ENCODE measurements at regions not wholly inside any gene's neighbourhood (a gene's known extent, or its start where the extent isn't known, plus 50 kb on each side); places are given as distances from the start of the nearest gene placed in this dataset.

GRCh38 chr14:98607341-98607910 lies 664.6 kb downstream of the BCL11B start:
- CTCF ChIA-PET, result no interaction called here
- DNase-seq (ENCODE audit: extremely low spot score), result no peak
- POLR2A ChIA-PET, result no interaction called here
- no peak for TF ChIP-seq CTCF (IDR thresholded peaks at IDR 0.05; ENCODE audit: control extremely low read depth, extremely low read depth, low read depth, missing control alignments)

DNA sequence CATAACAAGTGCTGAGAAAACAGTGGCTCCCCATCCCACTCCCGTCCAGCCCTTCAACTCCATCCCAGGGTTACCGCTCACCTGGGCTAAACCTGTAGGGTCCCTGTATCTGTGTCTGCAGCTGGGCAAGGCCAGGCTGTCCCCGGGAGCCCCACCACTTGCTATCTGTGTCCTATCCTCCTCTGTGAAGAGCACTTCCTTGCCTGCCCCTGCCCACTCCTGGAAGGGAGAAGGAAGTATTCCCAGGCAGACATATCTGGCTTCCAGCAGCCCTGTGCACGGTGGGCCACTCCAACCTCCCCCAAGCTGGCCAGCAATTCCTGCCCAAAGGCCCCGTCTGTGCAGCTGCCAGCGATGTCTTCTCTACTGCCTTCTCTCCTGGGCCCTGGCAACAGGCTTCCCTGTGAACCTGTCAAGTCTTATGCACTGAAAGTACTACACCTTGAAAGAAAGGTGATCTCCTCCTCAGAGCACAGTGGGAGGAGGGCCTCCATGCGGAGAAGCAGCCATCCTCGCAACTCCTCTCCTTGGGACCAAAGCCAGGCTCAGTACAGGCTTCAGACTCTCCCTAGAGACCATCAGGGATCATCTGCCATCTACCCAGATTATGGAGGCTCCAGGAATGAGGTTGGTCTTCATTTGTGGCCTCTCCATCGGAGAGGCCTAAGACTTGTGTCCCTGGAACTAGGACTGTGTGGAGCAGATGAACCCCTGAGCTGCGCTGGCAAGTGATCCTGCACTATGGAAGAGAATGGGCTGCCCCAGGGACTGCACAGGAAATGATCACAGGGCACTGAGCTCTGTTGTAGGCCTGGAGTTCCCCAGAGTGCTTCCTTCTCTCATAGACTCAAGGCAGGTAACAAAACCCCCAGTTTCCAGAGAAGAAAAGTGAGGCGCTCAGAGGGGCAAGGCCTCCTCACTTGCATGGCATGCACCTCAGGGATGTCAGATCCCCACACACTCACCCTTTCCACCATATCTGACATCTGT lies 663.6 kb downstream of the BCL11B start:
- ChIA-PET CTCF (no interaction called here), POLR2A (no interaction called here)
- TF ChIP-seq CTCF (IDR thresholded peaks at IDR 0.05; ENCODE audit: control extremely low read depth, extremely low read depth, low read depth, missing control alignments), result no peak
- no peak for DNase-seq (ENCODE audit: extremely low spot score)

GRCh38 chr14:98612434-98613200 lies 659.4 kb downstream of the BCL11B start:
- POLR2A ChIA-PET, result no interaction called here
- CTCF ChIA-PET, result interaction anchor here (0.9 to 1.5 kb wide), 3 partner anchors 13 to 95 kb away, joined by 3 read pairs; no protein-coding TSS in a partner anchor
- no peak for DNase-seq (ENCODE audit: extremely low spot score)
- no peak for TF ChIP-seq CTCF (IDR thresholded peaks at IDR 0.05; ENCODE audit: control extremely low read depth, extremely low read depth, low read depth, missing control alignments)

- TF ChIP-seq CTCF (IDR thresholded peaks at IDR 0.05; ENCODE audit: control extremely low read depth, extremely low read depth, low read depth, missing control alignments), result no peak
- POLR2A ChIA-PET, result no interaction called here
Measured at GRCh38 chr14:98614741-98615140, 657.3 kb downstream of the BCL11B start.

GRCh38 chr14:98622208-98623051 lies 649.6 kb downstream of the BCL11B start:
- ChIA-PET CTCF (no interaction called here), POLR2A (no interaction called here)
- DNase-seq (ENCODE audit: extremely low spot score), result no peak
- no peak for TF ChIP-seq CTCF (IDR thresholded peaks at IDR 0.05; ENCODE audit: control extremely low read depth, extremely low read depth, low read depth, missing control alignments)

More at GRCh38 chr14:98614741-98615140, 657.3 kb downstream of the BCL11B start:
- CTCF ChIA-PET, result no interaction called here
- DNase-seq (ENCODE audit: extremely low spot score), result no peak
